Peyer's patch (tissue), 4 donors: ENCODE measurements at regions not wholly inside any gene's neighbourhood (a gene's known extent, or its start where the extent isn't known, plus 50 kb on each side); places are given as distances from the start of the nearest gene placed in this dataset.

Experiments used
- POLR2A ChIP-seq, 2 donors: fragments of 450-650 bp; IDR thresholded peaks; one replicate each; pipeline ENCODE4 v1.5.1; 2017; ENCODE audit warnings: antibody characterized with exemption in 2 of 2, mild to moderate bottlenecking in 2 of 2, moderate library complexity in 2 of 2
- TF ChIP-seq, protein P1 (sequence below), 6 experiments: fragments of 450-650 bp in 4 of 6; fragments of 200-600 bp in 2 of 6; sonication (generic) in 1 of 6; IDR thresholded peaks; one replicate each; pipeline ENCODE4 v1.5.1; 2017 to 2019; ENCODE audit warnings: antibody characterized with exemption in 6 of 6, mild to moderate bottlenecking in 3 of 6, moderate library complexity in 1 of 6

DNA sequence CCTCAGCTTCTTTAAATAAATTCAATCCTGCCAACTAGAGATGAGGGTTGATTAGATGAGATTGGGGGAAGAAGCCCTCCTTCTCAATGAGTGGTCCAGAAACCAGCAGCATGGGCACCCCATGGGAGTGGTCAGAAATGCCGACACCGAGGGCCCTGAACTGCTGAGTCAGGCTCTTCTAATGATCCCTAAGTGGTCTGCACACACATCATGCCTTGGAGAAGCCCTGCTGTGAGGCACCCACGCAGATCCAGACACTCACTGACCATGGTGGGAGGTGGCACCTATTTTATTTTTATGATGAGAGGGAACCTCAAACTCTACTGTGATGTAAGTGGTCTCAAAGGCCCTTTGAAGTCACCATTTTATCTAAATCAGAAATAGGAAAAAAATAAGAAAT is 72.3 kb upstream of the BOD1 start:
- TF ChIP-seq, protein P1, sequence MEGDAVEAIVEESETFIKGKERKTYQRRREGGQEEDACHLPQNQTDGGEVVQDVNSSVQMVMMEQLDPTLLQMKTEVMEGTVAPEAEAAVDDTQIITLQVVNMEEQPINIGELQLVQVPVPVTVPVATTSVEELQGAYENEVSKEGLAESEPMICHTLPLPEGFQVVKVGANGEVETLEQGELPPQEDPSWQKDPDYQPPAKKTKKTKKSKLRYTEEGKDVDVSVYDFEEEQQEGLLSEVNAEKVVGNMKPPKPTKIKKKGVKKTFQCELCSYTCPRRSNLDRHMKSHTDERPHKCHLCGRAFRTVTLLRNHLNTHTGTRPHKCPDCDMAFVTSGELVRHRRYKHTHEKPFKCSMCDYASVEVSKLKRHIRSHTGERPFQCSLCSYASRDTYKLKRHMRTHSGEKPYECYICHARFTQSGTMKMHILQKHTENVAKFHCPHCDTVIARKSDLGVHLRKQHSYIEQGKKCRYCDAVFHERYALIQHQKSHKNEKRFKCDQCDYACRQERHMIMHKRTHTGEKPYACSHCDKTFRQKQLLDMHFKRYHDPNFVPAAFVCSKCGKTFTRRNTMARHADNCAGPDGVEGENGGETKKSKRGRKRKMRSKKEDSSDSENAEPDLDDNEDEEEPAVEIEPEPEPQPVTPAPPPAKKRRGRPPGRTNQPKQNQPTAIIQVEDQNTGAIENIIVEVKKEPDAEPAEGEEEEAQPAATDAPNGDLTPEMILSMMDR (IDR thresholded peaks at IDR 0.05) = no peak
- TF ChIP-seq POLR2A (IDR thresholded peaks at IDR 0.05) = no peak
